Gastrocnemius medialis (tissue), 4 donors: ENCODE measurements at regions not wholly inside any gene's neighbourhood (a gene's known extent, or its start where the extent isn't known, plus 50 kb on each side); places are given as distances from the start of the nearest gene placed in this dataset.

Source experiments
- ATAC-seq, 2 donors: fragments of 150-250 bp; one replicate each; pipeline ENCODE4 v1.9.1; 2016
- DNase-seq, 2 donors: peaks; one replicate each; pipeline ENCODE4 v3.0.0-alpha.2; 2019
- H3K27ac ChIP-seq, 4 donors: fragments of 200-600 bp; sonication (generic); 1 replicate in 1 of 4; 2 replicates in 3 of 4; pipeline ENCODE4 v1.5.1; 2016 to 2018; ENCODE audit warnings: mild to moderate bottlenecking in 2 of 4, moderate library complexity in 1 of 4
- H3K27me3 ChIP-seq, 3 donors: fragments of 200-600 bp; sonication (generic) in 2 of 3; 1 replicate in 1 of 3; 2 replicates in 2 of 3; pipeline versions ENCODE4 v1.5.1 to v1.6.0; 2016 to 2019; ENCODE audit warnings: mild to moderate bottlenecking in 1 of 3, moderate library complexity in 1 of 3
- H3K36me3 ChIP-seq, 2 donors: fragments of 200-600 bp; sonication (generic) in 1 of 2; one replicate each; pipeline ENCODE4 v1.5.1; 2017 to 2018
- H3K4me1 ChIP-seq, 2 donors: fragments of 200-600 bp; sonication (generic) in 1 of 2; one replicate each; pipeline ENCODE4 v1.5.1; 2016 to 2017; ENCODE audit warnings: mild to moderate bottlenecking in 2 of 2
- H3K4me3 ChIP-seq, 4 donors: fragments of 200-600 bp; sonication (generic) in 3 of 4; 1 replicate in 1 of 4; 2 replicates in 3 of 4; pipeline ENCODE4 v1.5.1; 2016 to 2019; ENCODE audit warnings: mild to moderate bottlenecking in 2 of 4
- H3K9me3 ChIP-seq, 3 donors: fragments of 200-600 bp; sonication (generic) in 2 of 3; 1 replicate in 1 of 3; 2 replicates in 2 of 3; pipeline ENCODE4 v1.5.1; 2016 to 2019
- CTCF ChIP-seq, 5 experiments: fragments of 450-650 bp in 3 of 5; fragments of 200-600 bp in 2 of 5; sonication (generic) in 2 of 5; IDR thresholded peaks in 4 of 5; conservative IDR thresholded peaks in 1 of 5; 1 replicate in 4 of 5; 2 replicates in 1 of 5; pipeline ENCODE4 v1.5.1; 2016 to 2019; ENCODE audit warnings: antibody characterized with exemption in 5 of 5, mild to moderate bottlenecking in 3 of 5, moderate library complexity in 3 of 5
- POLR2A ChIP-seq, 2 donors: fragments of 450-650 bp; IDR thresholded peaks; one replicate each; pipeline ENCODE4 v1.6.1; 2017; ENCODE audit warnings: antibody characterized with exemption in 2 of 2, mild to moderate bottlenecking in 2 of 2, moderate library complexity in 2 of 2
- in situ Hi-C, 4 donors: fragments of 200-750 bp; cut with MboI; loops; one replicate each; pipeline versions ENCODE4 v1.15.0 to v1.8.0; 2017; ENCODE audit warnings: low sequenced_read_pairs in 4 of 4
- intact Hi-C: fragments of 100-400 bp; cut with DNase I; formaldehyde crosslinking; loops from one replicate; pipeline ENCODE4 v1.15.1; 2023; ENCODE audit warnings: low total_unique reads

DNA sequence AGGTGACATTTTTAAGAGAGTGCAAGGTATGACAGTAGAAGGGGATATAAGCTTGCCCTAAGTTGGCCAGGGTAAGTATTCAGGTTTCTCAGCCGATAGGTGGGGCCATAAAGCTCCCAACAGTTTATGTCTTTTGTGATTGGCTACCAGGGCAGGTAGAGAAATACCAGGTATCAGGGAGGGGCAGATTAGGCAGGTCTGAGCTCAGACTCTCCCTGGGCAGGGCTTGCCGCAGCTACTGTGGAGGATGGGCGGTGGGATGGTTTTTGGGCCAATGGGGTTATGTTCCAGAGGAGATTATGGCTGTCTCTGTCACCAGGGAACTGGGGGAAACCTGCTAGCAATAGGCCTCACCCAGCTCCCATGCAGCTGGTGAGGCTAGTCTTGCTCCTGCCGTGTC is 211.6 kb downstream of the PTH2R start:
- in situ Hi-C loops: no loop called here
- Histone ChIP-seq H3K27ac (no peak overlapping the region), H3K4me1 (no peaks in the 10 kb centered on the region), H3K9me3 (no peaks in the 10 kb centered on the region), H3K4me3 (no peak overlapping the region), H3K36me3 (no peaks in the 10 kb centered on the region), H3K27me3 (no peaks in the 10 kb centered on the region)
- intact Hi-C loops: no loop called here
- TF ChIP-seq POLR2A (IDR thresholded peaks at IDR 0.05): no peak
- TF ChIP-seq CTCF (IDR thresholded peaks at IDR 0.05 in 4 of 5, conservative IDR thresholded peaks at IDR 0.05 in 1 of 5): no peak
- no peak for ATAC-seq
- no peak for DNase-seq

DNA sequence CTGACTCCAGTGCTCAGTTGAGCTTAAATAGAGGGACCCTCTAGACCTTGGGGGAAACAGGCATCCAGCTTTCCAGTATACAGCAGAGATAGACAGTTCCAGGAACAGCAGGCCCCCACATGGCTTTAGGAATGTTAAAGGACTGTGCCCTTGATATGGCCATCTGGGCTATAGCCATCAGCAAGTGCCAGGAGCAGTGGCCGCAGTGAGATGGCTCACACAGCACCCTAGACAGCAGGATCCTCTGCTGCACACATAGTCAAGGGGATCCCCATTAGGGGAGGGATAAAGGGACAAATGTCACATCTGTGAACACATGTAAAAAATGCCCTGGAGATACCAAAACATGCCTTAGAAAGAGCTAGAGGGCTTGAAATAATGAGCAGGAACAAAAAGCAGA is 213.4 kb downstream of the PTH2R start:
- no peak overlapping the region for H3K4me3 ChIP-seq
- H3K4me1 ChIP-seq: no peaks in the 10 kb centered on the region
- intact Hi-C loops: no loop called here
- no peak overlapping the region for H3K27ac ChIP-seq
- TF ChIP-seq POLR2A (IDR thresholded peaks at IDR 0.05): no peak
- TF ChIP-seq CTCF (IDR thresholded peaks at IDR 0.05 in 4 of 5, conservative IDR thresholded peaks at IDR 0.05 in 1 of 5): no peak
- in situ Hi-C loops: no loop called here
- no peaks in the 10 kb centered on the region for H3K27me3 ChIP-seq
- no peaks in the 10 kb centered on the region for H3K36me3 ChIP-seq
- no peaks in the 10 kb centered on the region for H3K9me3 ChIP-seq
- ATAC-seq (no peak), DNase-seq (no peak)

GRCh38 chr2:208620487-208620978 is 213.9 kb downstream of the PTH2R start:
- DNase-seq (no peak), ATAC-seq (no peak)
- H3K36me3 ChIP-seq: no peaks in the 10 kb centered on the region
- H3K27ac ChIP-seq: no peak overlapping the region
- H3K27me3 ChIP-seq: no peaks in the 10 kb centered on the region
- H3K4me1 ChIP-seq: no peaks in the 10 kb centered on the region
- H3K4me3 ChIP-seq: no peak overlapping the region
- in situ Hi-C loops (no loop called here), intact Hi-C loops (no loop called here)
- no peaks in the 10 kb centered on the region for H3K9me3 ChIP-seq
- no peak for TF ChIP-seq POLR2A (IDR thresholded peaks at IDR 0.05)
- no peak for TF ChIP-seq CTCF (IDR thresholded peaks at IDR 0.05 in 4 of 5, conservative IDR thresholded peaks at IDR 0.05 in 1 of 5)

DNA sequence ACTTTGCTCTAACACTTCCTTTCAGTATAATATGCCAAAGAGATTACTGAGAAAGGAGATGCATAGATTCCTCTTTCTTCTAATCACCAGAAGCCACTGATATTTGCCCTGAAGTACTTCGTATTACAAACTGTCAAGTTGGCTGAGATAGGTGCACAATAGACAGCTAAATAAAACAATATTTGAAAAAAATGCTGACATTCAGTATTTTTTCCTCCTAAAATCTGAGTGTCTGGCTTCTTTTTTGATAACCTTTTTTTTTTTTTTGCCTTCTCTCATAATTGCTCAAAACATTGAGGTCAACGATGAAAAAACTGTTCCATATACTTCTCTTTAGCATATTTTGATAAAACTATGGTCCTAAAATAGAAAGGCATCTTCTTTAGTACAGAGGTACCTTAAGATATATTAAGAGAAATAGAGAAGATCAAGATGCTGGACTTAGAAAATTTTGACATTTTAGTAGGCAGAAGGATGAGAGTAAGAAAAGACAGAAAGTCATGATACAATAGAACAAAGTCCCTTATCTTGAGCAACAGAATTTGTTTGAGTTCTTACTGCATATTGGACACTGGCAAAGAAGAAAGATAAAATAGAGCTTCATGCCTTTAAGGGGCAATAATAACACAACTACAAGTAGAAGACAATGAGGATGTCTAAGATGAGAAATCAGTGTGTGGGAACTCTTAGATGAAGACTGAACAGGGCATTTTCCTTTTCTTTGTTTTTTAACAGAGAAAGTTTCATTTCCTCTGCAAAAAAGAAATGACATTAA is 220.7 kb downstream of the PTH2R start:
- DNase-seq (no peak), ATAC-seq (no peak)
- intact Hi-C loops (no loop called here), in situ Hi-C loops (no loop called here)
- no peaks in the 10 kb centered on the region for H3K9me3 ChIP-seq
- TF ChIP-seq POLR2A (IDR thresholded peaks at IDR 0.05) (no peak), CTCF (IDR thresholded peaks at IDR 0.05 in 4 of 5, conservative IDR thresholded peaks at IDR 0.05 in 1 of 5) (no peak)
- no peaks in the 10 kb centered on the region for H3K36me3 ChIP-seq
- no peak overlapping the region for H3K27ac ChIP-seq
- no peaks in the 10 kb centered on the region for H3K4me1 ChIP-seq
- H3K4me3 ChIP-seq: no peak overlapping the region
- no peaks in the 10 kb centered on the region for H3K27me3 ChIP-seq

- in situ Hi-C loops: no loop called here
- intact Hi-C loops: no loop called here
- Histone ChIP-seq H3K9me3 (no peaks in the 10 kb centered on the region), H3K27me3 (no peaks in the 10 kb centered on the region), H3K27ac (no peak overlapping the region), H3K4me3 (no peak overlapping the region), H3K4me1 (no peaks in the 10 kb centered on the region), H3K36me3 (no peaks in the 10 kb centered on the region)
- ATAC-seq (no peak), DNase-seq (no peak)
- TF ChIP-seq CTCF (IDR thresholded peaks at IDR 0.05 in 4 of 5, conservative IDR thresholded peaks at IDR 0.05 in 1 of 5) (no peak), POLR2A (IDR thresholded peaks at IDR 0.05) (no peak)
Observed at GRCh38 chr2:208627916-208628315, 221.3 kb downstream of the PTH2R start.
